ENCODE measurements at regions not wholly inside any gene's neighbourhood (a gene's known extent, or its start where the extent isn't known, plus 50 kb on each side); places are given as distances from the start of the nearest gene placed in this dataset.

GRCh38 chr6:143005816-143006215 is 54.9 kb upstream of the AIG1 start:
- TF ChIP-seq CTCF (tag by site-specific recombination; IDR thresholded peaks at IDR 0.05) (no peak), MYNN (tag by site-specific recombination; IDR thresholded peaks at IDR 0.05; ENCODE audit: borderline replicate concordance) (no peak), ZBTB21 (tag by site-specific recombination; IDR thresholded peaks at IDR 0.05) (no peak), ZBTB49 (tag by site-specific recombination; IDR thresholded peaks at IDR 0.05; ENCODE audit: low read depth) (no peak), TCF7L2 (IDR thresholded peaks at IDR 0.05; ENCODE audit: borderline replicate concordance, low read depth, low read length) (no peak)

All from HEK293 (cell line).